C4-2B (cell line): ENCODE measurements at regions not wholly inside any gene's neighbourhood (a gene's known extent, or its start where the extent isn't known, plus 50 kb on each side); places are given as distances from the start of the nearest gene placed in this dataset.

Experiments used
- ZFX ChIP-seq: fragments of 450-650 bp; IDR thresholded peaks from 2 replicates; pipeline ENCODE4 v1.6.1; 2017
- TF ChIP-seq, protein P1 (sequence below): fragments of 450-650 bp; conservative IDR thresholded peaks from 2 replicates; pipeline ENCODE4 v1.5.1; 2017; ENCODE audit warnings: mild to moderate bottlenecking

DNA sequence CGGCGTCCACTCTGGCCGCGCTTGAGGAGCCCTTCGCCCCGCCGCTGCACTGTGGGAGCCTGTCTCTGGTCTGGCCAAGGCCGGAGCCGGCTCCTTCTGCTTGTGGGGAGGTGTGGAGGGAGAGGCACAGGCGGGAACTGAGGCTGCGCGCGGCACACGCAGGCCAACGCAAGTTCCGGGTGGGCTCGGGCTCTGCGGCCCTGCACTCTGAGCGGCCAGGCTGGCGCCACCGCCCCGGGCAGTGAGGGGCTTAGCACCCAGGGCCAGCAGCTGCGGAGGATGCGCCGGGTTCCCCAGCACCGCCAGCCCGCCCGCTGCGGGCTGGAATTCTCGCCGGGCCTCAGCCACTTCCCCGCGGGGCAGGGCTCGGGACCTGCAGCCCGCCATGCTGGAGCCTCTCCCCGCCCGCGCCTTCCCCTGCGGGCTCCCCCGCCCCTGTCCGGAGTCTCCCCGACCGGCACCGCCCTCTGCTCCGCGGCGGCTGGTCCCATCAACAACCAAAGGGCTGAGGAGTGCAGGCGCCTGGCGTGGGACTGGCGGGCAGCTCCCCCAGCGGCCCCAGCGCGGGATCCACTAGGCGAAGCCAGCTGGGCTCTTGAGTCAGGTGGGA, 921.2 kb upstream of the FOXG1 start:
- TF ChIP-seq, protein P1, sequence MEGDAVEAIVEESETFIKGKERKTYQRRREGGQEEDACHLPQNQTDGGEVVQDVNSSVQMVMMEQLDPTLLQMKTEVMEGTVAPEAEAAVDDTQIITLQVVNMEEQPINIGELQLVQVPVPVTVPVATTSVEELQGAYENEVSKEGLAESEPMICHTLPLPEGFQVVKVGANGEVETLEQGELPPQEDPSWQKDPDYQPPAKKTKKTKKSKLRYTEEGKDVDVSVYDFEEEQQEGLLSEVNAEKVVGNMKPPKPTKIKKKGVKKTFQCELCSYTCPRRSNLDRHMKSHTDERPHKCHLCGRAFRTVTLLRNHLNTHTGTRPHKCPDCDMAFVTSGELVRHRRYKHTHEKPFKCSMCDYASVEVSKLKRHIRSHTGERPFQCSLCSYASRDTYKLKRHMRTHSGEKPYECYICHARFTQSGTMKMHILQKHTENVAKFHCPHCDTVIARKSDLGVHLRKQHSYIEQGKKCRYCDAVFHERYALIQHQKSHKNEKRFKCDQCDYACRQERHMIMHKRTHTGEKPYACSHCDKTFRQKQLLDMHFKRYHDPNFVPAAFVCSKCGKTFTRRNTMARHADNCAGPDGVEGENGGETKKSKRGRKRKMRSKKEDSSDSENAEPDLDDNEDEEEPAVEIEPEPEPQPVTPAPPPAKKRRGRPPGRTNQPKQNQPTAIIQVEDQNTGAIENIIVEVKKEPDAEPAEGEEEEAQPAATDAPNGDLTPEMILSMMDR = no peak; the same call in 1 of the 2 replicates
- peak; percentile 45; the same call in 1 of the 2 replicates for TF ChIP-seq ZFX
